T-cell (primary cell): ENCODE measurements at regions not wholly inside any gene's neighbourhood (a gene's known extent, or its start where the extent isn't known, plus 50 kb on each side); places are given as distances from the start of the nearest gene placed in this dataset.

Experiments
- ATAC-seq, 4 experiments: fragments of 200-7000 bp in 3 of 4; fragments of 150-1000 bp in 1 of 4; cut with Tn5 transposase; replicated peaks in 1 of 4; 1 replicate in 3 of 4; 2 replicates in 1 of 4; pipeline ENCODE4 v1.10.0; 2021; ENCODE audit warnings: moderate library complexity in 3 of 4, mild to moderate bottlenecking in 2 of 4, moderate number of reproducible peaks in 1 of 4
- CTCF ChIA-PET, 2 donors: fragments of 300-600 bp; sonication (Branson Sonifier 250); formaldehyde crosslinking; loops; one replicate each; lab custom pipeline; 2022; ENCODE audit warnings: antibody characterized with exemption in 2 of 2; lab: Charles Lee
- POLR2A ChIA-PET, 2 donors: fragments of 300-600 bp; sonication (Branson Sonifier 250); formaldehyde crosslinking; loops; one replicate each; lab custom pipeline; 2022; ENCODE audit warnings: antibody characterized with exemption in 2 of 2; lab: Charles Lee
- DNase-seq, 35 experiments: peaks; one replicate each; pipeline versions ENCODE4 v3.0.0 to v3.0.0-alpha.2; 2013 to 2023
- H3K27ac ChIP-seq: one replicate; pipeline ENCODE4 v1.5.1; 2013; ENCODE audit warnings: low read length
- H3K27me3 ChIP-seq, 2 experiments: replicated peaks in 1 of 2; 1 replicate in 1 of 2; 2 replicates in 1 of 2; pipeline versions ENCODE4 v1.6.1 to v1.7.0; 2013; ENCODE audit warnings: low read length in 1 of 2, mixed read lengths in 1 of 2; ENCODE audit not compliant: control insufficient read depth in 2 of 2, insufficient read depth in 2 of 2; ENCODE audit errors: extremely low read depth in 1 of 2
- H3K36me3 ChIP-seq, 2 donors: 1 replicate in 1 of 2; 2 replicates in 1 of 2; pipeline versions ENCODE4 v1.6.1 to v1.7.0; 2013; ENCODE audit warnings: low read length in 1 of 2; ENCODE audit not compliant: control insufficient read depth in 2 of 2, insufficient read depth in 1 of 2; ENCODE audit errors: extremely low read depth in 1 of 2
- H3K4me1 ChIP-seq, 2 experiments: 1 replicate in 1 of 2; 2 replicates in 1 of 2; pipeline versions ENCODE4 v1.6.1 to v1.7.0; 2013; ENCODE audit warnings: low read length in 2 of 2, mixed read lengths in 1 of 2; ENCODE audit not compliant: insufficient read depth in 2 of 2, control insufficient read depth in 1 of 2; ENCODE audit errors: extremely low read depth in 1 of 2
- H3K4me3 ChIP-seq, 2 donors: 1 replicate in 1 of 2; 2 replicates in 1 of 2; pipeline versions ENCODE4 v1.5.1 to v1.7.0; 2013; ENCODE audit warnings: mild to moderate bottlenecking in 2 of 2, low read length in 1 of 2, moderate library complexity in 1 of 2; ENCODE audit not compliant: control insufficient read depth in 1 of 2; ENCODE audit errors: extremely low read depth in 1 of 2
- H3K9me3 ChIP-seq: 2 replicates; pipeline ENCODE4 v1.7.0; 2013
- H3K27ac Mint-ChIP-seq, 2 donors: one replicate each; pipeline ENCODE4 v1.8.0; 2020 to 2021; ENCODE audit warnings: mild to moderate bottlenecking in 2 of 2, mixed read lengths in 2 of 2
- H3K27me3 Mint-ChIP-seq, 2 donors: one replicate each; pipeline ENCODE4 v1.8.0; 2021 to 2022; ENCODE audit warnings: mixed read lengths in 2 of 2
- H3K36me3 Mint-ChIP-seq: one replicate; pipeline ENCODE4 v1.8.0; 2021; ENCODE audit warnings: mixed read lengths
- H3K4me1 Mint-ChIP-seq, 3 donors: one replicate each; pipeline ENCODE4 v1.8.0; 2020 to 2022; ENCODE audit warnings: mixed read lengths in 3 of 3, mild to moderate bottlenecking in 1 of 3
- H3K4me3 Mint-ChIP-seq, 3 donors: one replicate each; pipeline ENCODE4 v1.8.0; 2020 to 2022; ENCODE audit warnings: mild to moderate bottlenecking in 3 of 3, mixed read lengths in 3 of 3, moderate library complexity in 3 of 3
- H3K9me3 Mint-ChIP-seq, 3 donors: one replicate each; pipeline ENCODE4 v1.8.0; 2020 to 2022; ENCODE audit warnings: mixed read lengths in 3 of 3
- WGBS: methylation state at CpG from one replicate; pipeline ENCODE4 v1.1.5; 2013; ENCODE audit warnings: missing lambda C conversion rate; ENCODE audit not compliant: insufficient coverage; 5-methylcytosine and 5-hydroxymethylcytosine counted together

DNA sequence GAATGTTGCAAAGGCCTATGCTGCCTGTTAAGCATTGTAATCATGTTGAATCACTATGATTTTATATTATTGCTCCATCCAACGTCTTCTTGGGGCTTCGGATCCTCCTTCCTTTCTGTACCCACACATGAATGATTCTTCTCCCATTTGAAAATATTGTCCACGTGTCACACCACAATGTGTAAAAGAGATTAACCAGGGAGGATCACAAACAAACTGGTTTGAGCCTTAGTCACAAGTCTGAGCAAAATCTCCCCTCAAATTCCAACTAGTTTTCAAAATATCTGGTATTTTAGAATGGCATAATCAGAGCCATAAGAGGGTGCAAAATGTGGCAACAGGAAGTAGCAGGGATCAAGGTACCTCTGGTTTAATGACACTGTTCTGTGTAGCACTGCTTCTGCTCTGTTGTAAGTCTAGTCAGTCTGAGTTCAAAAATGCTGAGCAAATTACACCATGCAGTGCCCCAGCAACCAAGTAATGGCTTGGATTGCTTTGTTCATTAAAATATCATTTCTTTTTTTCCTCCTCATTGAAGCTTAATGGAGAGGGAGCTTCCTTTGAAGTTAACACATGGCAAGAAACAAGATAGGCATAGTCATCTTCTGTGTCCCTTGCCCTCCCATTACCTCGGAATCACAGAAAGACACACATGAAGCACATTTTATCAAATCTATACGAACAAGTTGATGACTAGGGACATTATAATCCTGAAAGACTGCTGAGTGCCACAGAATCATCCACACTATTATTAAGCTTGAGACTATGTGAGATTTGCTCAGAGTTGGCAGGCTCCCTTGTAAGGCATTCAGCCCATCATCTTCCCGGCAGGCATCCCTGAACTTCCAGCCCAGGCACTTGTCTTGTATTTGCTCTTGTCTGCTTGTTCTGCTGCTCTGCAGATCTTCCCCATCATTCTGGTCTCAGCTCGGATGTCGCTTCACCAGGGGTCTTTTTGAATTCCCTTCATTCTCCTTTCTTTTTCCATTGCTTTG lies 102.0 kb upstream of the PRLR start:
- no peak overlapping the region for H3K27ac Mint-ChIP-seq
- no peak overlapping the region for H3K4me3 Mint-ChIP-seq
- DNase-seq = no peak
- Histone ChIP-seq H3K27me3 (no peaks in the 10 kb centered on the region), H3K36me3 (no peaks in the 10 kb centered on the region), H3K4me3 (no peak overlapping the region), H3K27ac (no peak overlapping the region), H3K4me1 (no peaks in the 10 kb centered on the region), H3K9me3 (no peaks in the 10 kb centered on the region)
- ChIA-PET CTCF (no interaction called here), POLR2A (no interaction called here)
- 90% methylated on average over 2 of the region's 8 CpGs for WGBS
- no peaks in the 10 kb centered on the region for H3K9me3 Mint-ChIP-seq
- H3K36me3 Mint-ChIP-seq = no peaks in the 10 kb centered on the region
- H3K27me3 Mint-ChIP-seq = peaks cover 0 to 2% of the 10 kb centered on the region in 2 donors
- no peak for ATAC-seq
- H3K4me1 Mint-ChIP-seq = no peaks in the 10 kb centered on the region

GRCh38 chr5:35325836-35326235 lies 95.5 kb upstream of the PRLR start:
- Mint-ChIP-seq H3K27ac (no peak overlapping the region), H3K27me3 (peaks cover under 1 to 2% of the 10 kb centered on the region in 2 donors), H3K36me3 (no peaks in the 10 kb centered on the region), H3K4me3 (no peak overlapping the region), H3K4me1 (no peaks in the 10 kb centered on the region), H3K9me3 (no peaks in the 10 kb centered on the region)
- ChIA-PET POLR2A (interaction anchor here in 1 of 2 donors (0.9 kb wide), 1 partner anchor 111 kb away, joined by 4 read pairs; no protein-coding TSS in a partner anchor), CTCF (no interaction called here)
- ATAC-seq (no peak), DNase-seq (no peak)
- no peaks in the 10 kb centered on the region for H3K36me3 ChIP-seq
- WGBS = no CpG with 5 or more reads among the region's 3 CpGs
- no peaks in the 10 kb centered on the region for H3K9me3 ChIP-seq
- no peak overlapping the region for H3K27ac ChIP-seq
- H3K4me1 ChIP-seq = no peaks in the 10 kb centered on the region
- no peak overlapping the region for H3K4me3 ChIP-seq
- peaks cover 0 to 12% of the 10 kb centered on the region in 2 experiments for H3K27me3 ChIP-seq

GRCh38 chr5:35324679-35325078 lies 94.4 kb upstream of the PRLR start:
- H3K27ac Mint-ChIP-seq = no peak overlapping the region
- no peak overlapping the region for H3K4me3 Mint-ChIP-seq
- no peak overlapping the region for H3K27ac ChIP-seq
- CTCF ChIA-PET = no interaction called here
- H3K36me3 ChIP-seq = no peaks in the 10 kb centered on the region
- POLR2A ChIA-PET = no interaction called here
- ATAC-seq (no peak), DNase-seq (no peak)
- no peaks in the 10 kb centered on the region for H3K9me3 ChIP-seq
- H3K4me1 Mint-ChIP-seq = peaks cover 0 to 4% (median 0%) of the 10 kb centered on the region in 3 donors
- no peaks in the 10 kb centered on the region for H3K9me3 Mint-ChIP-seq
- H3K36me3 Mint-ChIP-seq = no peaks in the 10 kb centered on the region
- peaks cover 2 to 3% of the 10 kb centered on the region in 2 donors for H3K27me3 Mint-ChIP-seq
- WGBS = 74% methylated on average over 6 of the region's 6 CpGs
- no peak overlapping the region for H3K4me3 ChIP-seq
- H3K27me3 ChIP-seq = peaks cover 0 to 12% of the 10 kb centered on the region in 2 experiments
- H3K4me1 ChIP-seq = no peaks in the 10 kb centered on the region

DNA sequence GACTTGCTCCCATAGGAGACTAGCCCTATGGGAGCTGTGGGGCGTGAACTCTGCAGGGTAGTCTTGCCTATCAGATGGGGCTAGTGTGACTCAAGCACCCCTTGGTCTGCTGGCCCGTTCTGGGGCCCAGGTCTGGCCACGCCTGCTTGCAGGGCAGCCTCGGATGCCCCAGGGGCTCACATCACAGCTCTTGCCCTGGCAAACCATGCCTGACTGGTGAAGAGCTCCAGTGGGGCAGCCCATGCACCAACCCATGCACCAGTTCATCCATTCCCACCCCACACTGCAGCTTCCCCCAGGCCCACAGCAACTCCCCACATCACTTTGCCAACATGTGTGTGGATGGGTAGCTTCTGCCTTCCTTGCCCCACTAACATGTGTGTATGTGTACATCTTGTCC lies 93.9 kb upstream of the PRLR start:
- no peak for DNase-seq
- ATAC-seq = no peak
- peaks cover 2 to 3% of the 10 kb centered on the region in 2 donors for H3K27me3 Mint-ChIP-seq
- H3K36me3 Mint-ChIP-seq = no peaks in the 10 kb centered on the region
- peaks cover 0 to 12% of the 10 kb centered on the region in 2 experiments for H3K27me3 ChIP-seq
- ChIA-PET CTCF (no interaction called here), POLR2A (no interaction called here)
- H3K27ac ChIP-seq = no peak overlapping the region
- WGBS = 60% methylated on average over 4 of the region's 4 CpGs
- H3K9me3 ChIP-seq = no peaks in the 10 kb centered on the region
- peaks cover 0 to 6% (median 0%) of the 10 kb centered on the region in 3 donors for H3K4me1 Mint-ChIP-seq
- no peak overlapping the region for H3K4me3 Mint-ChIP-seq
- no peak overlapping the region for H3K4me3 ChIP-seq
- no peaks in the 10 kb centered on the region for H3K36me3 ChIP-seq
- H3K27ac Mint-ChIP-seq = no peak overlapping the region
- H3K4me1 ChIP-seq = no peaks in the 10 kb centered on the region
- no peaks in the 10 kb centered on the region for H3K9me3 Mint-ChIP-seq

GRCh38 chr5:35320029-35320428 lies 89.7 kb upstream of the PRLR start:
- H3K27ac Mint-ChIP-seq = no peak overlapping the region

GRCh38 chr5:35319333-35320002 lies 89.2 kb upstream of the PRLR start:
- 0% methylated on average over 1 of the region's 4 CpGs for WGBS
- Mint-ChIP-seq H3K4me1 (peaks cover 0 to 6% (median 0%) of the 10 kb centered on the region in 3 donors), H3K9me3 (no peaks in the 10 kb centered on the region), H3K36me3 (no peaks in the 10 kb centered on the region), H3K4me3 (no peak overlapping the region), H3K27ac (no peak overlapping the region), H3K27me3 (peaks cover 2 to 7% of the 10 kb centered on the region in 2 donors)
- CTCF ChIA-PET = no interaction called here
- DNase-seq (peak in 4 of 35 experiments; percentile 1 to 40 (median 8)), ATAC-seq (no peak)
- Histone ChIP-seq H3K27ac (no peak overlapping the region), H3K36me3 (no peaks in the 10 kb centered on the region), H3K4me3 (no peak overlapping the region), H3K9me3 (no peaks in the 10 kb centered on the region), H3K27me3 (peaks cover 0 to 8% of the 10 kb centered on the region in 2 experiments), H3K4me1 (no peaks in the 10 kb centered on the region)
- POLR2A ChIA-PET = interaction anchor here in 1 of 2 donors (0.7 kb wide), 1 partner anchor 23 kb away, joined by 4 read pairs; no protein-coding TSS in a partner anchor

More at GRCh38 chr5:35320029-35320428, 89.7 kb upstream of the PRLR start:
- Histone ChIP-seq H3K4me1 (no peaks in the 10 kb centered on the region), H3K27ac (no peak overlapping the region), H3K9me3 (no peaks in the 10 kb centered on the region), H3K36me3 (no peaks in the 10 kb centered on the region), H3K4me3 (no peak overlapping the region), H3K27me3 (peaks cover 0 to 12% of the 10 kb centered on the region in 2 experiments)
- no peak for DNase-seq
- Mint-ChIP-seq H3K4me1 (peaks cover 0 to 6% (median 0%) of the 10 kb centered on the region in 3 donors), H3K36me3 (no peaks in the 10 kb centered on the region), H3K9me3 (no peaks in the 10 kb centered on the region), H3K4me3 (no peak overlapping the region), H3K27me3 (peaks cover 2 to 7% of the 10 kb centered on the region in 2 donors)
- no CpG with 5 or more reads among the region's 3 CpGs for WGBS
- no peak for ATAC-seq
- CTCF ChIA-PET = no interaction called here
- POLR2A ChIA-PET = interaction anchor here in 1 of 2 donors (0.7 kb wide), 1 partner anchor 23 kb away, joined by 4 read pairs; no protein-coding TSS in a partner anchor
